ENCODE measurements at regions not wholly inside any gene's neighbourhood (a gene's known extent, or its start where the extent isn't known, plus 50 kb on each side); places are given as distances from the start of the nearest gene placed in this dataset.
A peak's percentile ranks its signal among the peaks of the same experiment; 100 is the strongest.

GRCh38 chr7:25950488-25951413 is 201.2 kb upstream of the NFE2L3 start:
- Histone ChIP-seq H3K4me2 (ENCODE audit: low read length) (peak overlapping the region; percentile 96), H3K4me1 (ENCODE audit: insufficient read depth, low read length, poor library complexity, severe bottlenecking) (peaks cover 61% of the 10 kb centered on the region), H3K4me3 (ENCODE audit: low read depth, low read length, poor library complexity, severe bottlenecking) (peak overlapping the region; percentile 76), H3K9me2 (ENCODE audit: insufficient read depth, low read length) (no peaks in the 10 kb centered on the region), H3K9me3 (ENCODE audit: low read length) (peaks cover 20% of the 10 kb centered on the region), H4K20me1 (ENCODE audit: insufficient read depth, low read length) (no peaks in the 10 kb centered on the region), H2AFZ (ENCODE audit: low read length) (peak overlapping the region; percentile 79), H3K79me2 (ENCODE audit: insufficient read depth, low read depth, low read length) (peaks cover 14% of the 10 kb centered on the region; the same call in 1 of the 2 replicates), H3K36me3 (ENCODE audit: insufficient read depth, low read length) (peaks cover 22% of the 10 kb centered on the region; the same call in 1 of the 2 replicates), H3K27ac (ENCODE audit: low read depth, low read length, poor library complexity, severe bottlenecking) (peak overlapping the region; percentile 20)
- intact Hi-C loops (cut with micrococcal nuclease; ENCODE audit: unreplicated experiment) = loop anchor here (1.0 to 2.0 kb wide), 3 partner anchors 18 to 88 kb away; no protein-coding TSS in a partner anchor
- ChIA-PET CTCF (ENCODE audit: unreplicated experiment) (no interaction called here), POLR2A (no interaction called here)
- no TSS peak for BruUV-seq (replicated peaks)
- TF ChIP-seq EZH2phosphoT487 (IDR thresholded peaks at IDR 0.05; ENCODE audit: borderline replicate concordance, low read depth, low read length) (no peak), CTCF (conservative IDR thresholded peaks at IDR 0.05; ENCODE audit: low read length) (no peak)
- DNase-seq (ENCODE audit: low spot score) = peak; percentile 97

DNA sequence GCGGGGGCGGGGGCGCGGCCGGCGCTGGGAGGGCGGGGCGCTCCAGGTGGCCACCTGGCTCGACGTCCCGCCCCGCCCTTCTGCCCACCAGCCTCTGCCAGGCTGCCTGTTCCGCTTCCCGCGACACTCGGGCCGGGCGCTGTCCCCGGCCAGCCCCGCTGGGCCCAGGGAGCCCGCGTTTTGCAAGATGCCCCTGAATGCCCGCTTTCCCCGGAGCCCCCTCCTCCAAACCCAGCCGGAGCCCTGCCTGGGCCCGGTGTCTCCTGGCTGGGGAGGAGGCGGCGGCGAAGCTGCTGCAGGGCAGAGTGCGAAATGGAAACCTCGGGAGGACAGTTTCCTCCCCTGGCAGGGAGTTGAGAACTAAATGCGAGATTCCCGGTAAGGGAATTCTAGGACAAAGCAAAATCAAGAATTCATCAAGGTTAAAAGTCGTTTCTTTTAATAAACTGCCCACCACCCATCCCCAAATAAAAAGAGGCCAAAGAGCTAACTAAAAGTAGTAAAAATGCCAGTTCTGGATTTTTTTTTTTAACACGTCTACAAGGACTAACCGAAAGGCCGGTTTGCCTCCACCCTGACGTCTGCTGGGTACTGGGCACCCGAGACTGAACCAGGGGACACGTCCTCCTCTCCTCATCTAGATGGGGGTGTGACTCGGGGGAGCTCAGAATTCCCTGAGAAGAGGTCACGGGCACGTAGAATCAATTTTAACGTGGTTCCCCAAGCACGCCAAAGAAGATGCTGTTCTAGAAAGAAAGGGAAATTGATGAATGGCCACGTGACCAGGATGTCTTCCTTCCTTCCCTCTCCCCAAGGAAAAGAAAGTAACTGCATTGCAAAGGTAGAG is 200.4 kb upstream of the NFE2L3 start:
- ChIA-PET CTCF (ENCODE audit: unreplicated experiment) (no interaction called here), POLR2A (interaction anchor here (0.8 to 1.0 kb wide), 2 partner anchors 16 to 21 kb away, joined by 3 to 8 read pairs; no protein-coding TSS in a partner anchor)
- no peaks in the 10 kb centered on the region for H4K20me1 ChIP-seq (ENCODE audit: insufficient read depth, low read length)
- peaks cover 14% of the 10 kb centered on the region; the same call in 1 of the 2 replicates for H3K79me2 ChIP-seq (ENCODE audit: insufficient read depth, low read depth, low read length)
- peaks cover 22% of the 10 kb centered on the region; the same call in 1 of the 2 replicates for H3K36me3 ChIP-seq (ENCODE audit: insufficient read depth, low read length)
- peak overlapping the region; percentile 94 for H3K4me2 ChIP-seq (ENCODE audit: low read length)
- peak overlapping the region; percentile 88 for H2AFZ ChIP-seq (ENCODE audit: low read length)
- BruUV-seq (replicated peaks) = no TSS peak
- intact Hi-C loops (cut with micrococcal nuclease; ENCODE audit: unreplicated experiment) = loop anchor here (1.0 to 2.0 kb wide), 3 partner anchors 17 to 89 kb away; no protein-coding TSS in a partner anchor
- TF ChIP-seq CTCF (conservative IDR thresholded peaks at IDR 0.05; ENCODE audit: low read length) (no peak), EZH2phosphoT487 (IDR thresholded peaks at IDR 0.05; ENCODE audit: borderline replicate concordance, low read depth, low read length) (no peak)
- no peak for DNase-seq (ENCODE audit: low spot score)
- H3K4me3 ChIP-seq (ENCODE audit: low read depth, low read length, poor library complexity, severe bottlenecking) = peak overlapping the region; percentile 67
- peaks cover 61% of the 10 kb centered on the region for H3K4me1 ChIP-seq (ENCODE audit: insufficient read depth, low read length, poor library complexity, severe bottlenecking)
- peak overlapping the region; percentile 28 for H3K27ac ChIP-seq (ENCODE audit: low read depth, low read length, poor library complexity, severe bottlenecking)
- no peaks in the 10 kb centered on the region for H3K9me2 ChIP-seq (ENCODE audit: insufficient read depth, low read length)
- H3K9me3 ChIP-seq (ENCODE audit: low read length) = peaks cover 19% of the 10 kb centered on the region

All from OCI-LY7 (cell line).